Lung (tissue), 11 donors: ENCODE measurements at regions not wholly inside any gene's neighbourhood (a gene's known extent, or its start where the extent isn't known, plus 50 kb on each side); places are given as distances from the start of the nearest gene placed in this dataset.

Experiments
- ATAC-seq: fragments of 200-7000 bp; cut with Tn5 transposase; one replicate; pipeline ENCODE4 v1.9.1; 2020; ENCODE audit warnings: moderate number of reproducible peaks; ENCODE audit not compliant: insufficient read depth, low FRiP score
- DNase-seq, 3 donors: peaks; one replicate each; pipeline ENCODE4 v3.0.0-alpha.2; 2013 to 2017
- H3K27ac ChIP-seq, 2 donors: one replicate each; pipeline ENCODE4 v1.5.1; 2013; ENCODE audit warnings: mild to moderate bottlenecking in 2 of 2, moderate library complexity in 2 of 2, control low read depth in 1 of 2, inconsistent platforms in 1 of 2, low read depth in 1 of 2, low read length in 1 of 2
- H3K27me3 ChIP-seq, 3 donors: one replicate each; pipeline ENCODE4 v1.5.1; 2013; ENCODE audit warnings: low read length in 2 of 3; ENCODE audit not compliant: control insufficient read depth in 3 of 3, insufficient read depth in 3 of 3
- H3K36me3 ChIP-seq, 4 donors: one replicate each; pipeline ENCODE4 v1.5.1; 2013; ENCODE audit warnings: low read length in 4 of 4, mild to moderate bottlenecking in 1 of 4, moderate library complexity in 1 of 4; ENCODE audit not compliant: control insufficient read depth in 4 of 4, insufficient read depth in 4 of 4
- H3K4me1 ChIP-seq, 5 donors: one replicate each; pipeline ENCODE4 v1.5.1; 2013; ENCODE audit warnings: low read length in 5 of 5, mild to moderate bottlenecking in 2 of 5, moderate library complexity in 1 of 5; ENCODE audit not compliant: control insufficient read depth in 5 of 5, insufficient read depth in 5 of 5
- H3K4me3 ChIP-seq: one replicate; pipeline ENCODE4 v1.5.1; 2013; ENCODE audit warnings: mild to moderate bottlenecking, control low read depth, moderate library complexity
- H3K9ac ChIP-seq, 2 donors: one replicate each; pipeline ENCODE4 v1.5.1; 2013; ENCODE audit warnings: low read length in 2 of 2, control low read depth in 1 of 2; ENCODE audit not compliant: insufficient read depth in 1 of 2
- H3K9me3 ChIP-seq, 4 donors: one replicate each; pipeline ENCODE4 v1.5.1; 2013; ENCODE audit warnings: low read length in 3 of 4, mild to moderate bottlenecking in 1 of 4, moderate library complexity in 1 of 4; ENCODE audit not compliant: control insufficient read depth in 4 of 4, insufficient read depth in 3 of 4
- CTCF ChIP-seq: IDR thresholded peaks from 2 replicates; pipeline ENCODE4 v1.5.1; 2012; ENCODE audit warnings: mild to moderate bottlenecking; ENCODE audit errors: control extremely low read depth, extremely low read depth
- WGBS, 2 donors: extraction: QIAGEN DNeasy Blood & Tissue Kit; methylation state at CpG; one replicate each; pipeline ENCODE4 v1.1.7; 2013; 5-methylcytosine and 5-hydroxymethylcytosine counted together
- donor health status: control.
- donor health status: control.
- donor health status: Bipolar disorder and iron deficiency.
- donor health status: healthy.
- donor health status: DM: yes; HTN: yes; CAD: no.

GRCh38 chr13:44703371-44703770, 127.2 kb upstream of the TSC22D1 start:
- TF ChIP-seq CTCF: no peak
- Histone ChIP-seq H3K4me3 (no peak overlapping the region), H3K9ac (no peak overlapping the region), H3K9me3 (no peaks in the 10 kb centered on the region), H3K27ac (no peak overlapping the region), H3K27me3 (peaks cover 0 to 3% (median 0%) of the 10 kb centered on the region in 3 donors), H3K36me3 (no peaks in the 10 kb centered on the region), H3K4me1 (no peaks in the 10 kb centered on the region)
- 83 to 89% methylated on average over 3 of the region's 3 CpGs for WGBS, 2 donors
- no peak for DNase-seq
- no peak for ATAC-seq

- Histone ChIP-seq H3K27me3 (peaks cover 0 to 3% (median 0%) of the 10 kb centered on the region in 3 donors), H3K36me3 (no peaks in the 10 kb centered on the region), H3K9ac (no peak overlapping the region), H3K27ac (no peak overlapping the region), H3K4me1 (peaks cover 0 to 5% (median 0%) of the 10 kb centered on the region in 5 donors), H3K9me3 (peaks cover 0 to 2% (median 0%) of the 10 kb centered on the region in 4 donors), H3K4me3 (no peak overlapping the region)
- no peak for TF ChIP-seq CTCF
- ATAC-seq (no peak), DNase-seq (no peak)
- WGBS, 2 donors: 72 to 83% methylated on average over 7 of the region's 7 CpGs
Observed at GRCh38 chr13:44698066-44698465, 121.9 kb upstream of the TSC22D1 start.

GRCh38 chr13:44697058-44697457, 120.9 kb upstream of the TSC22D1 start:
- ATAC-seq: no peak
- no peak for DNase-seq
- Histone ChIP-seq H3K9me3 (peaks cover 0 to 2% (median 0%) of the 10 kb centered on the region in 4 donors), H3K27ac (no peak overlapping the region), H3K4me1 (peaks cover 0 to 5% (median 0%) of the 10 kb centered on the region in 5 donors), H3K27me3 (no peaks in the 10 kb centered on the region), H3K36me3 (no peaks in the 10 kb centered on the region), H3K4me3 (no peak overlapping the region), H3K9ac (no peak overlapping the region)
- TF ChIP-seq CTCF: no peak
- 48 to 63% methylated on average over 1 of the region's 1 CpG for WGBS, 2 donors

- Histone ChIP-seq H3K27me3 (no peaks in the 10 kb centered on the region), H3K4me1 (peaks cover 0 to 5% (median 0%) of the 10 kb centered on the region in 5 donors), H3K9me3 (peaks cover 0 to 2% (median 0%) of the 10 kb centered on the region in 4 donors), H3K36me3 (no peaks in the 10 kb centered on the region), H3K27ac (no peak overlapping the region), H3K9ac (no peak overlapping the region), H3K4me3 (no peak overlapping the region)
- DNase-seq: no peak
- no peak for ATAC-seq
- TF ChIP-seq CTCF: no peak
- 79 to 94% methylated on average over 2 of the region's 2 CpGs for whole genome bisulfite sequencing, 2 donors
Observed at GRCh38 chr13:44695520-44695919, 119.4 kb upstream of the TSC22D1 start.
